Endothelial cell of umbilical vein (primary cell): ENCODE measurements at regions not wholly inside any gene's neighbourhood (a gene's known extent, or its start where the extent isn't known, plus 50 kb on each side); places are given as distances from the start of the nearest gene placed in this dataset.

Experiments
- BruUV-seq: library from RNA; stranded (reverse); fragments of 400-500 nt; replicated peaks from 2 replicates; lab custom pipeline; 2021; lab: Mats Ljungman, UMichigan
- CTCF ChIA-PET: fragments of 300-600, 350-600 bp; sonication (Branson Sonifier 250); formaldehyde crosslinking; loops from one replicate; lab custom pipeline; 2021; ENCODE audit warnings: antibody characterized with exemption, inconsistent platforms; lab: Charles Lee
- POLR2A ChIA-PET: fragments of 300-600, 350-600 bp; sonication (Branson Sonifier 250); formaldehyde crosslinking; loops from one replicate; lab custom pipeline; 2021; ENCODE audit warnings: antibody characterized with exemption, inconsistent platforms; lab: Charles Lee
- DNase-seq: peaks from one replicate; pipeline ENCODE4 v3.0.0-alpha.2; 2011; ENCODE audit warnings: low read depth, low spot score
- FAIRE-seq: peaks from 2 replicates; lab custom pipeline; 2011; peaks lifted over from hg19 to GRCh38; lab: Jason Lieb, UNC
- H2AFZ ChIP-seq: 2 replicates; pipeline ENCODE4 v1.6.0; 2012; ENCODE audit warnings: low read depth, low read length, control low read depth, inconsistent platforms
- H3K27ac ChIP-seq: 2 replicates; pipeline ENCODE4 v1.5.1; 2011; ENCODE audit warnings: low read depth, mild to moderate bottlenecking, control low read depth, low read length, moderate library complexity; ENCODE audit not compliant: insufficient read depth
- H3K27me3 ChIP-seq, 2 experiments: 2 replicates each; pipeline versions ENCODE4 v1.6.0 to v1.6.1; 2011; ENCODE audit warnings: low read length in 2 of 2, mixed read lengths in 1 of 2; ENCODE audit not compliant: control insufficient read depth in 2 of 2, insufficient read depth in 2 of 2
- H3K36me3 ChIP-seq, 2 experiments: 2 replicates in 1 of 2; 3 replicates in 1 of 2; pipeline ENCODE4 v1.5.1; 2011; ENCODE audit warnings: low read length in 2 of 2, mild to moderate bottlenecking in 1 of 2, moderate library complexity in 1 of 2; ENCODE audit not compliant: control insufficient read depth in 2 of 2, insufficient read depth in 2 of 2; ENCODE audit errors: extremely low read depth in 1 of 2
- H3K4me1 ChIP-seq: 3 replicates; pipeline ENCODE4 v1.5.1; 2011; ENCODE audit warnings: mild to moderate bottlenecking, low read length; ENCODE audit not compliant: control insufficient read depth, insufficient read depth; ENCODE audit errors: extremely low read depth
- H3K4me2 ChIP-seq: 2 replicates; pipeline ENCODE4 v1.6.1; 2011; ENCODE audit warnings: low read length, control low read depth, mixed read lengths; ENCODE audit not compliant: insufficient read depth
- H3K4me3 ChIP-seq, 3 experiments: fragments of 200-600 bp in 1 of 3; sonication (generic), shearing (Covaris generic) in 1 of 3; replicated peaks in 1 of 3; 2 replicates each; pipeline ENCODE4 v1.5.1; 2011 to 2016; ENCODE audit warnings: control low read depth in 3 of 3, low read length in 3 of 3, mild to moderate bottlenecking in 2 of 3, inconsistent platforms in 1 of 3, low read depth in 1 of 3, moderate library complexity in 1 of 3; ENCODE audit not compliant: insufficient read depth in 1 of 3
- H3K79me2 ChIP-seq: 2 replicates; pipeline ENCODE4 v1.6.0; 2012; ENCODE audit warnings: low read length, inconsistent platforms; ENCODE audit not compliant: control insufficient read depth, insufficient read depth
- H3K9ac ChIP-seq: replicated peaks from 2 replicates; pipeline ENCODE3; 2011; ENCODE audit warnings: low read length, control low read depth; ENCODE audit not compliant: insufficient read depth; ENCODE audit errors: extremely low read depth
- H3K9me1 ChIP-seq: replicated peaks from 3 replicates; pipeline ENCODE4 v1.6.0; 2011; ENCODE audit warnings: mild to moderate bottlenecking, low read length; ENCODE audit not compliant: control insufficient read depth, insufficient read depth; ENCODE audit errors: extremely low read depth
- H3K9me3 ChIP-seq: replicated peaks from 2 replicates; pipeline ENCODE4 v1.5.1; 2012; ENCODE audit warnings: low read length, inconsistent platforms; ENCODE audit not compliant: control insufficient read depth, insufficient read depth
- H4K20me1 ChIP-seq: replicated peaks from 2 replicates; pipeline ENCODE3; 2011; ENCODE audit warnings: mild to moderate bottlenecking, low read length; ENCODE audit not compliant: control insufficient read depth, insufficient read depth; ENCODE audit errors: extremely low read depth
- EZH2 ChIP-seq: IDR thresholded peaks from 2 replicates; pipeline ENCODE4 v1.6.1; 2012; ENCODE audit warnings: borderline replicate concordance, low read depth, mild to moderate bottlenecking, moderate library complexity, low read length, inconsistent platforms; ENCODE audit not compliant: severe bottlenecking
- FOS ChIP-seq: IDR thresholded peaks from 2 replicates; pipeline ENCODE4 v1.6.1; 2011; ENCODE audit warnings: mild to moderate bottlenecking, low read length, moderate library complexity, borderline replicate concordance; ENCODE audit not compliant: insufficient read depth
- GATA2 ChIP-seq: IDR thresholded peaks from 2 replicates; pipeline ENCODE4 v1.7.0; 2011; ENCODE audit warnings: low read depth, mild to moderate bottlenecking, moderate library complexity, mixed read lengths, low read length; ENCODE audit not compliant: insufficient read length, insufficient read depth
- JUN ChIP-seq: IDR thresholded peaks from 2 replicates; pipeline ENCODE4 v1.6.1; 2011; ENCODE audit warnings: borderline replicate concordance, low read depth; ENCODE audit not compliant: insufficient read length, insufficient read depth
- MAX ChIP-seq: IDR thresholded peaks from 2 replicates; pipeline ENCODE4 v1.6.1; 2011; ENCODE audit not compliant: insufficient read depth, insufficient read length
- MYC ChIP-seq: IDR thresholded peaks from one replicate; pipeline ENCODE4 v1.6.1; 2011; ENCODE audit warnings: mild to moderate bottlenecking, low read depth, low read length
- POLR2A ChIP-seq: IDR thresholded peaks from 2 replicates; pipeline ENCODE4 v1.6.1; 2012; ENCODE audit warnings: low read depth, mild to moderate bottlenecking, control low read depth, low read length
- POLR2AphosphoS5 ChIP-seq: IDR thresholded peaks from 2 replicates; pipeline ENCODE4 v1.6.1; 2012; ENCODE audit warnings: low read depth, mild to moderate bottlenecking, control low read depth, low read length, moderate library complexity; ENCODE audit not compliant: insufficient read depth
- dilution Hi-C: fragments of 300-500 bp; cut with MboI; formaldehyde crosslinking; loops from one replicate; pipeline ENCODE4 v1.15.0; 2019; ENCODE audit warnings: low sequenced_read_pairs; ENCODE audit not compliant: extremely low pct_ligation_motif_present
- intact Hi-C: fragments of 100-400 bp; cut with micrococcal nuclease; formaldehyde crosslinking; loops from one replicate; pipeline ENCODE4 v1.10.0; 2022
- TF ChIP-seq, protein P1 (sequence below), 2 donors: IDR thresholded peaks; 1 replicate in 1 of 2; 2 replicates in 1 of 2; pipeline ENCODE4 v1.5.1; 2011; ENCODE audit warnings: low read length in 2 of 2, mild to moderate bottlenecking in 2 of 2, moderate library complexity in 2 of 2, control low read depth in 1 of 2, inconsistent platforms in 1 of 2, low read depth in 1 of 2; ENCODE audit not compliant: insufficient read depth in 1 of 2; ENCODE audit errors: extremely low read depth in 1 of 2

DNA sequence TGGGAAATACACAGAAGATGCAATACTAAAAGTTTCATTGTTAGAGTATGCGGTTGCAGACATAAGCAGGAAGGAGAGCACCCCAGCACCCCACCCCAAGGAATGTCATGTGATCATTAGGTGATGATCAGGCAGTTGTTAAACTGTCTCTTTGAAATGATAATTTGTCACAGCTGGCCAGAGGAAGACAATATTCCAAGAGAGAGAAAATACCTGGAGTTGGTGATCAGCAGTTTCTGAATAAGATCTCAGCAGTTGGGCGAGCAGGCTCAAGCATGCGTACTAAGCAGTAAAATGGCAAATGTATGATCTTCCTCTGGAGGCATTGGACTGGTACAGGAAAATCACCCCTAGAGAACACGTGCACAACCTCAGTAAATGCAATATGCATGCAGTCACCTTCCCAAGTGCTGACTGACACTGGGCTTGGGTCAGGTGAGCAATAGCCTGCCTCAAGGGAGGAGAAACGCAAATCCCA is 250.1 kb upstream of the MBL2 start:
- CTCF ChIA-PET = no interaction called here
- H3K9ac ChIP-seq = no peak overlapping the region
- no peak overlapping the region for H3K27ac ChIP-seq
- BruUV-seq = no TSS peak
- H2AFZ ChIP-seq = no peak overlapping the region
- FAIRE-seq = no peak
- no peak for DNase-seq
- no peaks in the 10 kb centered on the region for H3K9me1 ChIP-seq
- H3K4me1 ChIP-seq = peaks cover 8% of the 10 kb centered on the region
- H3K4me3 ChIP-seq = no peak overlapping the region
- H3K27me3 ChIP-seq = no peaks in the 10 kb centered on the region
- intact Hi-C loops (no loop called here), dilution Hi-C loops (no loop called here)
- no peak overlapping the region for H3K4me2 ChIP-seq
- no peaks in the 10 kb centered on the region for H3K79me2 ChIP-seq
- no peak for TF ChIP-seq JUN
- no peak for TF ChIP-seq POLR2A
- no peak for TF ChIP-seq POLR2AphosphoS5
- TF ChIP-seq MYC = no peak
- TF ChIP-seq GATA2 = no peak
- no peak for TF ChIP-seq MAX
- TF ChIP-seq FOS = no peak
- TF ChIP-seq EZH2 = no peak
- TF ChIP-seq, protein P1, sequence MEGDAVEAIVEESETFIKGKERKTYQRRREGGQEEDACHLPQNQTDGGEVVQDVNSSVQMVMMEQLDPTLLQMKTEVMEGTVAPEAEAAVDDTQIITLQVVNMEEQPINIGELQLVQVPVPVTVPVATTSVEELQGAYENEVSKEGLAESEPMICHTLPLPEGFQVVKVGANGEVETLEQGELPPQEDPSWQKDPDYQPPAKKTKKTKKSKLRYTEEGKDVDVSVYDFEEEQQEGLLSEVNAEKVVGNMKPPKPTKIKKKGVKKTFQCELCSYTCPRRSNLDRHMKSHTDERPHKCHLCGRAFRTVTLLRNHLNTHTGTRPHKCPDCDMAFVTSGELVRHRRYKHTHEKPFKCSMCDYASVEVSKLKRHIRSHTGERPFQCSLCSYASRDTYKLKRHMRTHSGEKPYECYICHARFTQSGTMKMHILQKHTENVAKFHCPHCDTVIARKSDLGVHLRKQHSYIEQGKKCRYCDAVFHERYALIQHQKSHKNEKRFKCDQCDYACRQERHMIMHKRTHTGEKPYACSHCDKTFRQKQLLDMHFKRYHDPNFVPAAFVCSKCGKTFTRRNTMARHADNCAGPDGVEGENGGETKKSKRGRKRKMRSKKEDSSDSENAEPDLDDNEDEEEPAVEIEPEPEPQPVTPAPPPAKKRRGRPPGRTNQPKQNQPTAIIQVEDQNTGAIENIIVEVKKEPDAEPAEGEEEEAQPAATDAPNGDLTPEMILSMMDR (IDR thresholded peaks at IDR 0.05; ENCODE audit: extremely low read depth in 1 of 2, insufficient read depth in 1 of 2, low read depth in 1 of 2, low read length in 2 of 2) = no peak
- H4K20me1 ChIP-seq = no peaks in the 10 kb centered on the region
- no peaks in the 10 kb centered on the region for H3K36me3 ChIP-seq
- POLR2A ChIA-PET = interaction anchor here (0.6 kb wide), 1 partner anchor 29 kb away, joined by 3 read pairs; no protein-coding TSS in a partner anchor
- no peaks in the 10 kb centered on the region for H3K9me3 ChIP-seq
